ENCODE measurements at regions not wholly inside any gene's neighbourhood (a gene's known extent, or its start where the extent isn't known, plus 50 kb on each side); places are given as distances from the start of the nearest gene placed in this dataset.

DNA sequence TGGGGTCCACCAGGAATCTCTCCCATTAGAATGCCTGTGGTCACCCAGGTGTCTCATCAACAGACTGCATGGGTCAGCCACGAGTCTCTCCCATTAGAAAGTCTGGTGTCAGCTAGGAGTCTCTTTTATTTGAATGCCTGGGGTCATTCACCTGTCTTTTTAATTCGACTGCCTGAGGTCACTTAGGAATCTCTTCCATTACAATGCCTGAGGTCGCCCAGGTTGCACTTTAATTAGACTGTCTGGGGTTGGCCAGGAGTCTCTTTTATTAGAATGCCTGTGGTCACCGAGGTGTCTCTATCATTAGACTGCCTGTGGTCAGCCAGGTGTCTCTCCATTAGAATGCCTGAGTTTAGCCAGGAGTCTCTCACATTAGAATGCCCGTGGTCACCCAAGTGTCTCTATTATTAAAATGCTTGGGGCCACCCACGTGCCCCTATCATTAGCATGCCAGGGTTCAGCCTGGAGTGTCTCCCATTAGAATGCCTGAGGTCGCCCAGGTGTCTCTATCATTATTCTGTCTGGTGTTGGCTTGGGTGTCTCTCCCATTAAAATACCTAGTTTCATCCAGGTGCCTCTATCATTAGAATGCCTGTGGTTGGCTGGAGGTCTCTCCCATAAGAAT is 1474.3 kb downstream of the UQCRFS1 start (continued):
- TF ChIP-seq, protein P1, sequence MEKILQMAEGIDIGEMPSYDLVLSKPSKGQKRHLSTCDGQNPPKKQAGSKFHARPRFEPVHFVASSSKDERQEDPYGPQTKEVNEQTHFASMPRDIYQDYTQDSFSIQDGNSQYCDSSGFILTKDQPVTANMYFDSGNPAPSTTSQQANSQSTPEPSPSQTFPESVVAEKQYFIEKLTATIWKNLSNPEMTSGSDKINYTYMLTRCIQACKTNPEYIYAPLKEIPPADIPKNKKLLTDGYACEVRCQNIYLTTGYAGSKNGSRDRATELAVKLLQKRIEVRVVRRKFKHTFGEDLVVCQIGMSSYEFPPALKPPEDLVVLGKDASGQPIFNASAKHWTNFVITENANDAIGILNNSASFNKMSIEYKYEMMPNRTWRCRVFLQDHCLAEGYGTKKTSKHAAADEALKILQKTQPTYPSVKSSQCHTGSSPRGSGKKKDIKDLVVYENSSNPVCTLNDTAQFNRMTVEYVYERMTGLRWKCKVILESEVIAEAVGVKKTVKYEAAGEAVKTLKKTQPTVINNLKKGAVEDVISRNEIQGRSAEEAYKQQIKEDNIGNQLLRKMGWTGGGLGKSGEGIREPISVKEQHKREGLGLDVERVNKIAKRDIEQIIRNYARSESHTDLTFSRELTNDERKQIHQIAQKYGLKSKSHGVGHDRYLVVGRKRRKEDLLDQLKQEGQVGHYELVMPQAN (conservative IDR thresholded peaks at IDR 0.05), result no peak
- TF ChIP-seq CEBPB (IDR thresholded peaks at IDR 0.05; ENCODE audit: borderline replicate concordance in 1 of 2, low read depth in 2 of 2, low read length in 2 of 2) (no peak), SP1 (IDR thresholded peaks at IDR 0.05; ENCODE audit: low read depth, low read length) (no peak)

DNA sequence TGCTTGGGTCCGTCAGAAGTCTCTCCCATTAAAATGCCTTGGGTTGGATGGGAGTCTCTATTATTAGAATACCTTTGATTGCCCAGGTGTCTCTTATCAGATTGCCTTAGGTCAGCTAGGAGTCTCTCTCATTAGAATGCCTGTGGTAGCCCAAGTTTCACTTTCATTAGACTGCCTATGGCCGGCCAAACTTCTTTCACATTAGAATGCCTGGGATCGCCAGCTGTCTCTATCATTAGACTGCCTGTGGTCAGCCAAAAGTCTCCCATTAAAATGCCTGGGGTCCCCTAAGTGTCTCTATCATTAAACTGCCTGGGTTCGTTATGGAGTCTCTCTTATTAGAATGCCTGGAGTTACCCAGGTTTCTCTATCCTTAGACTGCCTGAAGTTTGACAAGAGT is 1476.7 kb downstream of the UQCRFS1 start:
- WGBS (ENCODE audit: insufficient coverage, insufficient replicate concordance, low lambda C conversion rate, missing lambda C conversion rate), result 50% methylated on average over 4 of the region's 4 CpGs
- SMC1A ChIA-PET (ENCODE audit: uncharacterized antibody, unreplicated experiment), result no interaction called here
- no peaks in the 10 kb centered on the region for H4K20me1 ChIP-seq (ENCODE audit: control insufficient read depth, insufficient read depth)
- H3K4me1 ChIP-seq (ENCODE audit: control insufficient read depth, insufficient read depth, low read length), result no peaks in the 10 kb centered on the region
- no peak overlapping the region for H3K4me2 ChIP-seq (ENCODE audit: control insufficient read depth, insufficient read depth)
- no peak for ATAC-seq
- RAD21 ChIA-PET (ENCODE audit: unreplicated experiment), result no interaction called here
- no peak overlapping the region for H3K9ac ChIP-seq (ENCODE audit: control insufficient read depth, insufficient read depth, low read length)
- DNase-seq (ENCODE audit: low read depth, low spot score), result no peak
- CTCF ChIA-PET, result no interaction called here
- H3K27me3 ChIP-seq (replicated peaks in 1 of 2; ENCODE audit: control insufficient read depth in 2 of 2, insufficient read depth in 2 of 2, low read length in 1 of 2), result no peaks in the 10 kb centered on the region
- intact Hi-C loops (cut with micrococcal nuclease; ENCODE audit: unreplicated experiment) (no loop called here), in situ Hi-C loops (cut with MboI) (no loop called here)
- no peak for FAIRE-seq
- no peaks in the 10 kb centered on the region; the same call in 2 of the 3 replicates for H3K9me3 ChIP-seq (replicated peaks; ENCODE audit: control insufficient read depth, insufficient read depth, low read length)
- POLR2A ChIA-PET, result no interaction called here
- H3K36me3 ChIP-seq (ENCODE audit: control insufficient read depth in 2 of 2, insufficient read depth in 2 of 2, low read length in 1 of 2), result no peaks in the 10 kb centered on the region
- no peak overlapping the region for H3K27ac ChIP-seq (ENCODE audit: control insufficient read depth, insufficient read depth)
- BruUV-seq (replicated peaks), result no TSS peak
- H3K79me2 ChIP-seq (ENCODE audit: control insufficient read depth, insufficient read depth, low read length), result no peaks in the 10 kb centered on the region
- H3K4me3 ChIP-seq, result no peak overlapping the region
- no peak overlapping the region for H2AFZ ChIP-seq (ENCODE audit: control insufficient read depth, low read depth, low read length)
- TF ChIP-seq SP1 (IDR thresholded peaks at IDR 0.05; ENCODE audit: low read depth, low read length) (no peak), SMAD5 (IDR thresholded peaks at IDR 0.05; ENCODE audit: low read depth) (no peak), BRCA1 (IDR thresholded peaks at IDR 0.05; ENCODE audit: low read depth, low read length) (no peak), WRNIP1 (IDR thresholded peaks at IDR 0.05; ENCODE audit: borderline replicate concordance, low read depth, low read length) (no peak), PAX5 (IDR thresholded peaks at IDR 0.05; ENCODE audit: borderline replicate concordance, low read depth, low read length) (no peak), MEF2B (IDR thresholded peaks at IDR 0.05; ENCODE audit: partially characterized antibody, poor library complexity, severe bottlenecking) (no peak), GABPA (IDR thresholded peaks at IDR 0.05; ENCODE audit: low read depth) (no peak), YBX1 (IDR thresholded peaks at IDR 0.05) (no peak), SREBF1 (IDR thresholded peaks at IDR 0.05; ENCODE audit: low read length) (no peak), POU2F2 (IDR thresholded peaks at IDR 0.05; ENCODE audit: borderline replicate concordance, low read depth, low read length) (no peak), EP300 (IDR thresholded peaks at IDR 0.05; ENCODE audit: borderline replicate concordance in 1 of 2, control insufficient read depth in 1 of 2, low read depth in 2 of 2, low read length in 2 of 2) (no peak), TCF3 (IDR thresholded peaks at IDR 0.05; ENCODE audit: borderline replicate concordance, insufficient read depth, low read depth, low read length) (no peak), RAD51 (IDR thresholded peaks at IDR 0.05) (no peak), SPI1 (IDR thresholded peaks at IDR 0.05; ENCODE audit: borderline replicate concordance, insufficient read depth, low read depth, low read length) (no peak)
- TF ChIP-seq, protein P2, sequence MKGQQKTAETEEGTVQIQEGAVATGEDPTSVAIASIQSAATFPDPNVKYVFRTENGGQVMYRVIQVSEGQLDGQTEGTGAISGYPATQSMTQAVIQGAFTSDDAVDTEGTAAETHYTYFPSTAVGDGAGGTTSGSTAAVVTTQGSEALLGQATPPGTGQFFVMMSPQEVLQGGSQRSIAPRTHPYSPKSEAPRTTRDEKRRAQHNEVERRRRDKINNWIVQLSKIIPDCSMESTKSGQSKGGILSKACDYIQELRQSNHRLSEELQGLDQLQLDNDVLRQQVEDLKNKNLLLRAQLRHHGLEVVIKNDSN (IDR thresholded peaks at IDR 0.05; ENCODE audit: borderline replicate concordance, extremely low read length, insufficient read depth, low read depth, low read length), result no peak
- TF ChIP-seq, protein P3, sequence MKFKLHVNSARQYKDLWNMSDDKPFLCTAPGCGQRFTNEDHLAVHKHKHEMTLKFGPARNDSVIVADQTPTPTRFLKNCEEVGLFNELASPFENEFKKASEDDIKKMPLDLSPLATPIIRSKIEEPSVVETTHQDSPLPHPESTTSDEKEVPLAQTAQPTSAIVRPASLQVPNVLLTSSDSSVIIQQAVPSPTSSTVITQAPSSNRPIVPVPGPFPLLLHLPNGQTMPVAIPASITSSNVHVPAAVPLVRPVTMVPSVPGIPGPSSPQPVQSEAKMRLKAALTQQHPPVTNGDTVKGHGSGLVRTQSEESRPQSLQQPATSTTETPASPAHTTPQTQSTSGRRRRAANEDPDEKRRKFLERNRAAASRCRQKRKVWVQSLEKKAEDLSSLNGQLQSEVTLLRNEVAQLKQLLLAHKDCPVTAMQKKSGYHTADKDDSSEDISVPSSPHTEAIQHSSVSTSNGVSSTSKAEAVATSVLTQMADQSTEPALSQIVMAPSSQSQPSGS (IDR thresholded peaks at IDR 0.05; ENCODE audit: low read length), result no peak
